Suppressor macrophage treated with lipopolysaccharide for 1 hour (primary cell): ENCODE measurements at regions not wholly inside any gene's neighbourhood (a gene's known extent, or its start where the extent isn't known, plus 50 kb on each side); places are given as distances from the start of the nearest gene placed in this dataset.

Source experiments
- DNase-seq, 3 donors: peaks; one replicate each; pipeline ENCODE4 v3.0.0-alpha.2; 2020 to 2022

DNA sequence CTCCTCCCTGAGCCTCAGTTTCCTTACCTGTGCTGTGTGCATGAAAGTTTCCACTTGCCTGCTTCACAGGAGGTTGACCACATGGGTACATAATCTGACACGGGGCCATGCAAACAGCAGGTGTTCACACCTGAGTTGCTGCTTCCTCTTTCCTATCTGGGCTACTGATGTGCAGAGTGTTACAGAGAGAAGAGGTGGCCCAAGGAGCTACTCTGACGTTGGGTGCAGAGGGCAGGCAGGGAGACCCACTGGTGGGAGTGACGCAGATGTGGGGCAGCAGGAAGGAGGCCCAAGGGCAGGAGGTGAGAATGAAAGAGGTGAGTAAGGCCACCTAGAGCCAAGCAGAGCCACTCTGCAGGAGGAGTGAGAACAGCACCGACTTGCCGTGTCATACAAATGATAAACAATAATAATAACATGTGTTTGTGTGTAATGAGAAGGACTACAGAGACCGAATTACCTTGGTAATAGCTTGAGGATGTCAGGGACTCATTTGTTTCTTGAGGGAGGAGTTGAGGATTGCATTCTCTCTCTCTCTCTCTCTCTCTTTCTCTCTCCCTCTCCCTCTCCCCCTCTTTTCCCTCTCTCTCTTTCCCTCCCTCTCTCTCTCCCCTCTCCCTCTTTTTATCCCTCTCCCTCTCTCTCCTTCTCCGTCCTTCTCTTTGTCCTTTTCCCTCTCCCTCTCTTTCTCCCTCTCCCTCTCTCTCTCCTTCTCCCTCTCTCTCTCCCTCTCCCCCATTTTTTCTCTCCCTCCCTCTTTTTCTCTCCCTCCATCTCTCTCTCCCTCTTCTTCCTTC, 87.4 kb upstream of the IGSF21 start:
- DNase-seq, result no peak

DNA sequence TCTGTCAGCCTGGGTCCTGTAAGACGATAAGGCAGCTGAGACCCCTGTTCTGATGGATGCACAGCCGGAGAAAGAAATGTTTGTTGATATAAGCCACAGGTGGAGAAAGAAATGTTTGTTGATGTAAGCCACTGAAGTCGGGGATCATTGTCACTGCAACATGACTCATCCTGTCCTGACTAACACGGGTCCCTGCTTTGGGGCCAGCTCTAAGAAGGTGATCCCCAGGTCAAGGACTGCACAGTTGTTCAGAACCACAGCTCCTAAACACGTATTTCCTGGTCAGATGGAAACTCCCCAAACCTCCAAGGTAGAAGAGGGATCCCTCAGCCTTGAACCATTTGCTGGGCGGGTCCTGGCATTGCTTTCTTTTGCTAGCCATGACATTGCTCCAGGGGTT, 86.4 kb upstream of the IGSF21 start:
- DNase-seq, result no peak

DNA sequence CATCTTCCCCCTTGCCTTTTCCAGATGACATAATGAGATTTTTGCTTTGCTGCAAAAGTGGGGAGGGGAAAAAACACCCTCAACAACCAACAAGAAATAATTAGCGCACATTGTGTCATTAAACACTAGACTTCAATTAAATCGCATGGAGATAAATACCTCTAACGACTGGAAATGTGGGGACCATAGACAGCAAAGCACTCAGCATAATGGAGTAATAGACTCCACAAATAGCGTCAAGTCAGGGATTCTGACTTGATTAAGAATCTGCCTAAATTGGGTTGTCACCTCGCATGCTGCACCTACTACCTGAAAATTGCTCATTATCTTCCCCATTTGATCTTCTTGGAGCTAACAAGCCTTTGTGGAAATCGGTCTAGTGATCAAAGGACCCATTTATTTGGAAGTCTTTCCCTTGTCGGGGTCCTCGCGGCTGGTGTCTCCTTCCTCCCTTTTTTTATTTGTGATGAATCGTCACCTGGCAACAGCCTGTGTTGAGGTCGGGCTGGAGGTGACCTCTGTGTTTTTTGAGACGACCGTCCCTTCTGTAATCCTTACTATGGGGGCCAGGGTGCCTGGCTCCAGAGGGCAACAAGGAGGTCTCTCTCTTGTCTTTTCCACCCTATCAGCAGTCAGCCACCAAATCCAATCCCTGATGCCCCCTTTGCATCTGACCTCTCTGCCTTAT, 75.3 kb upstream of the IGSF21 start:
- DNase-seq, result no peak

- no peak for DNase-seq
Measured at GRCh38 chr1:18035145-18035544, 72.5 kb upstream of the IGSF21 start.

DNA sequence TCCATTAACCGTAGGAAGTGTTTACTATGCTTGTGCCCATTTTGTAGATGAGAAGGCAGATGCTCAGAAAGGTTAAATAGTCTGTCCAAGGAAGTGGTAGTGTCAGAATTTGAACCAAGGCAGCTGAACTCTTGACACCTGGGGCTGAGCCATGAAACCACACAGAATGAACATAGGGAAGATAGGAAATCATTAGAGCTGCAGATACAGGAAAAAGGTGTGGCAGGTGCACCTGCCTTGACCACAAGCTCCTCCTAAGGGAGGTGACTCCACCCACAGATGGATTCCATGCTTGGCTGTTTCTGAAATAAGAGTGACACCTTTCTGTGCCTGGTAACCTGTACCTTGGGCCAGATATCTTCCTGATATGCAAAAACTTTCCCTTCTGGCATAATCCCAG, 69.9 kb upstream of the IGSF21 start:
- no peak for DNase-seq

DNA sequence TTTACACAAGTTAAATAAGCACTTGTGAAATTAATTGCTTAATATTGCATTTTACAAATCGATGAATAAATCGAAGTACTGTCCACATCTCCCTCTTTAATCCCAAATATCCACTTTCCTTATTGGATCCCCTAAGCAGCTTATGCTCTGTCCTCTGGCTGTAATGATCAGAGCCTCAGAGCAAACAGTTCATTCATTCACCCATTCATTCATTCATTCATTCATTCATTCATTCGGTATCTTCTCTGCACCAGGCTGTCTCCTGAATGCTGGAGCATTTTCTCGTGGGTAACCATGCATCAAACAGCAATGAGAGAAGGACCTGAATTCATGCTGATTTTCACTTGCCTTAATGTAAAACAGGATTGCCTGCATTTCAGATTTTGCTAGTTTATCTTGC, 69.5 kb upstream of the IGSF21 start:
- DNase-seq, result no peak

- DNase-seq, result no peak
Measured at GRCh38 chr1:18039102-18039501, 68.5 kb upstream of the IGSF21 start.

GRCh38 chr1:18041102-18041501, 66.5 kb upstream of the IGSF21 start:
- DNase-seq, result peak; percentile 8 to 26 (median 22)

DNA sequence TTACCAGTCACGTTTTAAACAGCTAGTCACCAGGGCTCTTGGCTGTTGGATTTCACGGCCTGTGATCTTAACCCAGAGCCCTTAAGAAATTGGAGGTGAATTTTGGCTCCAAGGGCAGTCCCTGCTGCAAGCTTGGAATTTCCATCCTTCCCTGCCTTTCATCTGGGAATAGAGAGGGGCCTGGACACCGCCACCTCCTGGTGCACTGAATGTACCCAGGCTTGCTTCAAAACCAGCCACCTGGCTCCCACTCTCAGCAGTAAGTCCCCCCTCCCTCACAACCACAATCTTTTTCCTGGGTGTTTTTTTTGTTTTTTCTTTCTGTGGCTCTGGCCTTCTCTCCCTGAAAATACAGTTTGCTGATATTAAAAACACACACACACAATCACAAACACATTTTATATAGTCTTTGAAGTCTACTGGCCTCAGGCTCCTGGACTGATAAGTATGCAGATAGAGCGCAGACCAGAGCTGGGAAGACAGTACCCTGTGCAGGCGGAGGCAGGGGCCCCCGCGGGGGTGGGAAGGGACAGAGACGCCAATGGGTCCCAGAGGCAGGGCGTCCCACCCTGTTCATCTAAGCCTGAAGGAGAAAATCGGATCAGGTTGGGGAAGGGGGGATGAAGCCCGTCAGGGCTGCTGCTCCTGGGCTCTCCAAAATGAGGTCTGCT, 65.8 kb upstream of the IGSF21 start:
- DNase-seq, result peak in 1 of 3 donors; percentile 1

DNA sequence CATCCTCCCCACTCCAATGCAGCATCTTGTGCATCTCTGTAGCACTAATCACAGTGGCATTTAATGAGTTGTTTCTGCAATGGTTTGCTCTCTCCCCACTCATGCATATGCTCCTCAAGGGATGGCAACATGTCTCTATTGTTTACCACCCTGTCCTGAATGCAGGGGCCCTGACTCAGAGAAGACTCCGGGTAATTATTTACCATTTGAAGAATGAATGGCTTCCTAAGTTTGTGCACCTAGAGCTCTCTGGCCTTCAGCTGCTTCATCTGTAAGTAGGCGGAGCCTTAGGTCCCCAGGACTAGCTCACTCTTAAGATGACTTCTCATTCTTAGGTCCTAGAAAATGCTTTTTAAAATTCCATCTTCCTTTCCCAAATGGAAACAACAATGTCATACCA, 63.7 kb upstream of the IGSF21 start:
- DNase-seq, result no peak

DNA sequence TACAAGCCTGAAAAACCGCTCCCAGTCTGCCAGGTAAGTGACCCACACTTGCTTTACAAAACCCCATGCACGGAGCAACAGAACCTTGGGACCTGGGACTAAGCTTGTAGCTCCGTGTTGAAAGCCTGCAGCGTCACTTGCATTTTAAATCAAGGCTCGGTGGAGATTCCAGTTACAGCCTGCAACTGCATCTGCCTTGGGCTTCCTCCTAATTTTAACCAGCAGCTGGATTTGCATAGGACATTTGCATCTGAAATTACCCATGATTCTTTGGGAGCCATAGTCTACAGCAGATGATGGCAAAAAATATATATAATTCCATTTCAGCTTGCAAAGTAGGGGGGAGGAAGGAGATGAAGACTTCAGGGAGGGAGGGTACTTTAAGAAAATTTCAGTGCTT, 62.4 kb upstream of the IGSF21 start:
- DNase-seq, result no peak

- DNase-seq, result no peak
Measured at GRCh38 chr1:18045621-18046020, 62.0 kb upstream of the IGSF21 start.

DNA sequence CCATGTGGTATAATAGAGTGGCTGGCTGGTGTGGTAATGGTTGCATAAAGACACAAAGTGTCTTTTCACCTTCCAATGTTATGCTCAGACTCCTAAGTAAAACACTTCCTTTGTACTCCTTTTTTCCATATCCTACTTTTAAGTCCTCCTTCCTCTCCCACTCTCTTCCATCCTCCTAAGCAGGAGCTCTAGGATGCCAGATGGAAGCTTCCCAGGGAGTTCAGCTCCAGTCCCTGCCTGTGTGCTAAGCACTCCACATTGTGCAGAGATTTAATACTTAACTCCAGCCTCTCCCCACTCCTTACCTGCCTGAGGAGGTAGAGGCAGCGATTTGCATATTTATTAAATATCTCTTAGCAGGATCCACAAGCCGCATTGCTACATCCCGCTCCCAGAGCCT, 60.5 kb upstream of the IGSF21 start:
- no peak for DNase-seq

GRCh38 chr1:18049228-18049627, 58.4 kb upstream of the IGSF21 start:
- DNase-seq, result no peak

DNA sequence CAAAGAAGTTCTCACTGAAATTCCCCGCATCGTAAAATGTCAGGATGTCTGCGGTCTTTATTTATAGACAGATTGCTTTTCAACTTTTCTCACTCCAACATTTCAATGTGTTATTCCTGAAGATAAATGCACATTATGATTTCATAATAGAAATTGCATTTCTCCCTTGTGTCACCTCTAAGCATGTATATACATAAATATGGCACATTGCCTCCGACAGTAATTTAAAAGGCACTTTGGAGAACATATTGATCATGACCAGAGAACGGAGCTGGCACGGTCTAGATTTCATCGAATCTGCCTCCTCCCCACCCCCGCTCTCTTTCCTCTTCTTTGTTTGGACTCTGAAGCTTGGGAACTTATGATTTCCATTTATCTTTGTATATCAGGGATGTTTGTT, 54.9 kb upstream of the IGSF21 start:
- no peak for DNase-seq

DNA sequence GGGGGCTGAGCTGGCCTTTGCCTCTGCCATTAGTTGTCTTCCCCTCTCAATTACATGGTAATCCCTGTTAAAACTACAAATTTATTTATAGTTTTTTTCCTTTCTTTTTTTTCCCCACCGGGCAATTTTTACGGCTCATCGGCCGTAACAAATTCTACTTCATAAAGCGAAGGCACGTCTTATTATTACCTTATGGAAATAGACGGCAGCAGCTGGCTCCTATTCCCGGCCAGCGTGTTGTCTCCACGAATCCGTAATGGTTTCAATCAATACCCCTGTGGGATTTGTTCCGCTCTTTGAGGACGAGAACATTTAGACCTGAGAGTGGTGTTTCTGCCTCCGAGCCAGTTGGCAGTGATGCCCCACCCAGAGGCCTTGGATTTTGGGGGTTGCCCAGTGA, 52.4 kb upstream of the IGSF21 start:
- no peak for DNase-seq

- no peak for DNase-seq
Measured at GRCh38 chr1:18056545-18056944, 51.1 kb upstream of the IGSF21 start.

- no peak for DNase-seq
Measured at GRCh38 chr1:18057623-18058022, 50.0 kb upstream of the IGSF21 start.
